LNCAP (cell line): ENCODE measurements at regions not wholly inside any gene's neighbourhood (a gene's known extent, or its start where the extent isn't known, plus 50 kb on each side); places are given as distances from the start of the nearest gene placed in this dataset.

Experiments used
- CTCF ChIP-seq: fragments of 450-650 bp; IDR thresholded peaks from 2 replicates; pipeline ENCODE4 v1.5.1; 2017; ENCODE audit warnings: mild to moderate bottlenecking

DNA sequence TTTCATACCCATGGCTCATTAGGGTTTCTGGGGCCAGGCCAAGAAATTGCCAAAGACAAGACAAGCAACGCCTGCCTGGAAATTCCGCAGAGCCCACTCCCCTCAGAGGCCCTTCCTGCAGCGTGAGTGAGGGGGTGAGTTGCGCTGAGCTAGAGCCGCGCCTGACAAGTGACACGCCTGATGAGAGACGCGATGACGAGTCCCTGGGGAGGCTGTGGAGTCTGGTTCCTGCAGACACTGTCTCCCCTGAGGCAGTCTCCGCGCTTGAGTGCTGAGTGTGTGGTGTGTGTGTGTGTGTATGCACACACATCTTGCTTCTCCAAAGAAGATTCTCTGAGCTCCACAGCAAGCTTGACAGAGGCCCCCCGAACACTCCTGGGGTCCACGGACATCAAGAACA, 269.8 kb downstream of the BCOR start:
- TF ChIP-seq CTCF = no peak

GRCh38 chrX:39828971-39829370, 268.8 kb downstream of the BCOR start:
- TF ChIP-seq CTCF = no peak

DNA sequence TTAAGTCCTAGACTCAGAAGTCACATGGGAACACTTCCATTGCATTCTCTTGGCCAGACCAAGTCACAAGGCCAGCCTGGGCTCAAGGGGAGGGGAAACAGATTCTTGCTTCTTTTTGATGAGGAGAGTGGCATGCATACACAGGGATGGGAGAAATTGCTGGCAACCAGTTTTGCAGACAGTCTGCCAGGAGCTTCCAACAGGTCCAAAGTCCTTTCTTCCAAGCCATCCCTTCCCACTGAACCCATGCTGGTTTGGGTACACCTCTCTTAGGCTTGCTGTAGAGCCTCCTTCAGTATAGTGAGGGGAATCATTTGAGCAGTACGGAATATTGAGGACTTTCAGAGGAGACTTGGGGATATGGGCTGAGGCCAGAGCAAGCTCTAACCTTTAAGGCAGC, 267.8 kb downstream of the BCOR start:
- no peak for TF ChIP-seq CTCF

- TF ChIP-seq CTCF = no peak
Measured at GRCh38 chrX:39830414-39830813, 267.3 kb downstream of the BCOR start.

- no peak for TF ChIP-seq CTCF
Measured at GRCh38 chrX:39832211-39832610, 265.5 kb downstream of the BCOR start.

DNA sequence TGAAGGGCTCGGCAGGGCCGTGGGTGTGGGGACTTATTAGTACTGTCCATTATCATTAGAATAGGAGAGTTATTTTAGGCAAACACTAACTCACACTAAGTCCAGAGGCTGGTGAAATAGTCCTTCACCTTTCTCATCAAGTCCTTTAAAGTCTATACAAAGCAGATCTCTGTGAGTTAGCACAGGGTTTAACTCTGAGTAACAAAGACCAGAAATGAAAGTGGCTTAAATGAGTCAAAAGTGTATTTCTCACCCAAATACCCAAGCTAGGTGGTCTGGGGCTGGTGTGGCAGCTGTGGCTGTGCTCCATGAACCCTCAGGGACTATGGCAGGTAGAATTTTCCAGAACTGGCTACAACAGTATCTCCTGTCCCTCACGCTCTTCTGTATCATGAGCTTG, 263.2 kb downstream of the BCOR start:
- no peak for TF ChIP-seq CTCF

DNA sequence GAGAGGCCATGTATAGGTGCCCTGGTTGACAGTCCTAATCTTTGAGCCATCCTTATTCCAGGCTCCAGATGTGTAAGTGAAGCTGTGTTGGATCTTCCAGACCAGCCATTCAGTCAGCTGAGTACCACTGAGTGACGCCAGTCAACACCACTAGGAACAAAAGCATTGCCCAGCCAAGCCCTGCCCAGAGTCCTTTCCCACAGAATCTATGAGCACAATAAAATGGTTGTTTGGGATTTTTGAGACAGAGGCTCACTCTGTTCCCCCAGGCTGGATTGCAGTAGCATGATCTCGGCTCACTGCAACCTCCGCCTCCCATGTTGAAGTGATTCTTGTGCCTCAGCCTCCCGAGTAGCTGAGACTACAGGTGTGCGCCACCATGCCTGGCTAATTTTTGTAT, 262.5 kb downstream of the BCOR start:
- TF ChIP-seq CTCF = no peak

GRCh38 chrX:39835776-39836175, 262.0 kb downstream of the BCOR start:
- TF ChIP-seq CTCF = no peak
